GM21515 (cell line): ENCODE measurements at regions not wholly inside any gene's neighbourhood (a gene's known extent, or its start where the extent isn't known, plus 50 kb on each side); places are given as distances from the start of the nearest gene placed in this dataset.

Source experiments
- ATAC-seq: cut with Tn5 transposase; IDR thresholded peaks from one replicate; pipeline ENCODE4 v1.9.1; 2021; ENCODE audit not compliant: unreplicated experiment

DNA sequence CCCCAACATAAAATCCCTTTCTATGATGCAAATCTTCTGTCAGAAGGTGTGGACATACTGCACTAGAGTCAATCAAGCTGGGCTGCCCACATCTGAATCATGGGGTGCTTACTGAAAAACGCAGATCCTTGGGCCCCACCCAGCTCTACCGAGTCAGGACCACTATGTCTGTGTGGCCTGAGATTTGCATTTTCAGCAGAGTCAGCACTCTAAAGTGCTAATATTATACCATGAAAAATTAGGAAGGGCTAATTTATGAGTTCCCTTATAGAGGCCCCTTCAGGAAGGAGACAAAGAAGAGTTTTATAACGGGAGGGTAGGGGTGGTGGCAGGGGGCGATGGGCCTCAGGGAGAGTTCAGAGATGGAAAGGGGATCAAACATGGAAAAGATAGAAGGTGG, 163.3 kb upstream of the NABP1 start:
- no peak for ATAC-seq

DNA sequence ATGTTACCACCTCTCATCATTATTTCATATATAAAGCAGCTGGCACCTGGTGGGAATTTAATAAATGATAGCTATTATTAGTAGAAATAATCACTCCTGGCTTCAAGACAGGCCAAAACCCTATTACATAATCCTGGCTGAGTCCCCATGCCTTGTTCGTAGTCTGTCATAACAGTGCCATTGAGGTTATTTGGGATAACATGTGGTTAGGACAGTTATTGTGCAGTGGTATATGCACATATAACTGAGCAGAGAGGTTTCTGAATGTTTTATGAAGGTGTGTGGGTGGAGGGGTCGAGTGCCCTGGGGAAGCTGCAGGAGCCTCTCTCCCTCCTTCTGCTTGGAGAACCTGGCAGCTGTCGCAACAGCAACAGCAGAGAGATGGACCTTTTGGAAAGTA, 162.4 kb upstream of the NABP1 start:
- no peak for ATAC-seq

DNA sequence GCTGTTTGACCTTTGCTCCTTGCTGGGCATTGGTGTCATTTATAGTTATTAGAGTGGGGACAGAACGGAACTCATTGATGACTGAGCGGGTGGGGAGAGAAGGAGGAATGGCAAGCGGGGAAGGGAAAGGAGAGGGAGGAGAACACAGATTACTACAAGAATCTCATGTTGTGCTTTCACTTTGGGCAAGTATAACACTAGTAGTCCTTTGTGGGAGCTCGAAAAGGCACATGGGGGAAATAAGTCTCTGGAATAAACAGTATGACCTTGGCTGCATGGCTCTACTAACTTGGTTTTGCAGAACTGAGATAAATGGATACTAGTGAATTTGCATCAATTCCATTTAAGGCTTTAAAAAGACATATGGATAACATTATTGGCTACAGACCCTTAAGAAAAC, 161.7 kb upstream of the NABP1 start:
- no peak for ATAC-seq

DNA sequence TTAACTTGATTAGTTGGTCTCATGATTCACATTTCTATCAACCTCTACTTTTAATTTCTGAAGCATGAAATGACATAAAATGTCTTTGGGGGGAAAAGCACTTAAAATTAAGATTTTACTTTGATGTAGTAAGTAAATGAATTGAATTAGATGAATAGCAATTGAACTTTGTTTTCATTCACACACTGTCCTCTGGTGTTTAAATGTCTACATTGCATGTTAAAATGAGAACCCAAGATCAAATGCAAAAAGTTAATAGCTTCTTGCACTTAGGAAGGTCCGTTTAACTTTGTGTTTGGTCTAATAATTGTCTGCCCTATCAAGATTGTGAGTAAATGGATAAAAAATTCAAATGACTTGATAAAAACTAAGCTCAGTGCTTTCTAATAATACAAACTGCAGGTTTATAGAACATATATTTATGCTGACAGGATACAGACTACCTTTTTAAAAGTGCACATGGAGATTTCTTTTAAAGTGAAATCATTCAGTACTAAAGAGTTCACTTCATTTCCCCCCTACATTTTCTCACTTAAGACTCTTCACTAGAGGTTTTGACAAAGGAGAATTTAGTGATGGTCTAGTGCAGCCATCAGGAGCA, 156.2 kb upstream of the NABP1 start:
- no peak for ATAC-seq

DNA sequence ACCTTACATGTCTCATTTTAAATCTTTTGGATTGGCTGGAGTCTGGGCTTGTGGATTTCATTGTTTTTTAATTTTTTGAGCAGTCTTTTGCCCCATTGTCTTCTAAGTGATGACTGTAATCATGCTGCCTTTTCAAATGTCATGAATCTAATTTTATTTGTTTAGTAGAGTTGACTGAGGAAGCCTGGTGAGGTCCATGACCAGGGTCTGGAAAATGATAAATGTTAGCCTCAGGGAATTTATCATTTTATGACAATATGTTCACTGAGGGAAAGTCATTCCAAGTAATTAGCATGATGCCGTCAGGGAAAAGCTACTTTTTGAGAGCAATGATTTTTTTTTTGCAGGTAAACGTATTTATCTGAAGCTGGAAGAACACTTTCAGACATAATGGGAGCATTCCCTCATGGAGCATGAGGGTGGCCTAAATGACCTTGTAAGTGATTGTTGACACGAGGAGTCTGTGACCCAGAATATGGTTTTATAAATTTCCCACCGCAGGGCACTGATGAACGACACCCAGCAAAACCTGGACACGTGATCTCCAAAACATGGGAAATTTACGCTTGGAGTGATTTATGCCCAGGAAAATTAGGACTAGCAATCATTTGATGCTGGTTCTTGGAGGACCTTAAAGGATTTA, 155.3 kb upstream of the NABP1 start:
- no peak for ATAC-seq

DNA sequence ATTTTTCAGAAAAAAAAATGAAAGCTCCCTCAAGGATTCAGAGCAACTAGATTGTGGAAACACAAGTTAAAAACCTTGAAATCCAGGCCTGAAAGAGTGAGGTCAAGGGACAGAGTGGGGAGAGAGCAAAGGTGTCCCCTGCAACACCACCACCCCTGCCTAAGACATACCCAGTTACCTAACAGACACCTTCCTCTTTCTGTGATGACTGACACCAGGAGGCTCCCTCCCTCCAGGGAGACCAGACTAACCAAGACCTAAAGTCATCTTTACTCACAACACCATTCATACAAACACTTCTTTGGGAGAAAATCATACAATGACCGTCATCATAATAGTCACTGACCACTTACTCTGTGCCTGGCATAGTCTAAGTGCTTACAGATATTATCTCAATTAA, 151.8 kb upstream of the NABP1 start:
- no peak for ATAC-seq

DNA sequence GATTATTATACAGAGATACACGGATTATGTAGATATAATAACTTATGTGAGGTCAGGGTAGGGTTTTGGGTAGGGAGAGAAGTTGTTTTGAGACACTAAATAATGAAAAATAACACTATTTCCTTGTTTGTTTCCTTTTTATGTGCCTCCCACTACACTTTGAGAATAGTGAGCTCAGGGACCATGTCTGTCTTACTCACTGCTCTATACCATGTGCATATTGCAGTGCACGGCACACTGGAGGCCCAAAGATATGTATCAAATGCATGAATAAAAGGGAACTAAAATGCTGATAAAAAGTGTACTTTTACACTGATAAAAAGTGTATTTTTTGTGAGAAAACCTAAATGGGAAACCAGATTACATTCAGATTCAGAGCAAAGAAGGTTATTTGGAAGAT, 151.4 kb upstream of the NABP1 start:
- no peak for ATAC-seq

DNA sequence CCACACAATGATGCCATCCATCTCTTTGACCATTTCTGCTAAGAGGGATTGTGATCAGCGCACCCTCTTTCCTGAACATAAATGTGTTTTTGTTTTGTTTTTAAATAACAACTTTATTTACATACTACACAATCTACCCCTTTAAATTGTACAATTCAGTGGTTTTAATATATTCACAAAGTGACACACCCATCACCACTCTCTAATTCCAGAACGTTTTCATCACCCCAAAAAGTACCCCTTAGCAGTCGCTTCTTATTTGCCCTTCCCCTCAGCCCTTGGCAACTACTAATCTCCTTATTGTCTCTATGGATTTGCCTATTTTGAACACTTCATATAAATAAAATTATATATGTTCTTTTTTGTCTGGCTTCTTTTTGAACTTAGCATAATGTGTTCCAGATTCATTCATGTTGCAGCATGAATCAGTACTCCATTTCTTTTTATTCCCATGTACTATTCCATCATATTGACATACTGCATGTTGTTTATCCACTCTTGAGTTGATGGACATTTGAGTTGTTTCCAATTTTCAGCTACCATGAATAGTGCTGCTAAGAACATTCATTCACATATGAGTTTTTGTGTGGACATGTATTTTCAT, 150.9 kb upstream of the NABP1 start:
- ATAC-seq: no peak

DNA sequence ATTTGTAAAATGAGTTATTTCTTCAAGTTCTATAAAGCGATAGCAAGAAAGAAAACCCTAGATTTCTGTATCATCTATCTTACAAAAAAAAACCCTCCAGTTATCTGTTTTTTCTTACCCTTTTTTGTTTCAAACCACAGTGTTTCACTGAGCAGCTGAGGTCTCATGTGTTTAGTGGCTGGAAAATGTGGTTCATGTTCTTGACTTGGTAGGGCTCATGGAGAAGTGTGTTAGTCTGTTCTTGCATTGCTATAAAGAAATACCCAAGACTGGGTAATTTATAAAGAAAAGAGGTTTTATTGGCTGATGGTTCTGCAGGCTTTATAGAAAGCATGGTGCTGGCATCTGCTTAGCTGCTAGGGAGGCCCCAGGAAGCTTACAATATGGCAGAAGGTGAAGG, 147.3 kb upstream of the NABP1 start:
- ATAC-seq: no peak

DNA sequence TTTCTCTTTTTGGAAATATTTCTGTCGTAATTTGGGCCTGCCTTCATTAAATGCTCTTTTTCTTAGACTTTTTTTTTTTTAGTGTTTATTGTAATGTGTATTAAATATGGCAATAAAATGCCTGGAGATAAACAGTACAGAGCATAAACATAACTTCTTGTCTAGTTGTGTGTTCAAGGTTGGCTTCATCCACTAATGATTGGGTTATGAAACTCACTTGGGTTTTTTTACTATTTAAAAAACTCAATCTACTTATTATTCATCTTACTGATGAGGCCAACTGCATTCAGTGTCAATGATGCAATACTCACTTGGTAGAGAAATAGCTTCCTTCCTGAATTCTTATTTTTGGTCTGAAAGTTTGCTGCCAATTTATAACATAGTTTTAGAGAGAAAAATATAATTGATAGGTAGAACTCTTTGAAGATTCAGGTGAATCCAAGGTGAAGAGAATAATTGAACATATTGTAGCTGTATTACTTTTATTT, 144.2 kb upstream of the NABP1 start:
- no peak for ATAC-seq

DNA sequence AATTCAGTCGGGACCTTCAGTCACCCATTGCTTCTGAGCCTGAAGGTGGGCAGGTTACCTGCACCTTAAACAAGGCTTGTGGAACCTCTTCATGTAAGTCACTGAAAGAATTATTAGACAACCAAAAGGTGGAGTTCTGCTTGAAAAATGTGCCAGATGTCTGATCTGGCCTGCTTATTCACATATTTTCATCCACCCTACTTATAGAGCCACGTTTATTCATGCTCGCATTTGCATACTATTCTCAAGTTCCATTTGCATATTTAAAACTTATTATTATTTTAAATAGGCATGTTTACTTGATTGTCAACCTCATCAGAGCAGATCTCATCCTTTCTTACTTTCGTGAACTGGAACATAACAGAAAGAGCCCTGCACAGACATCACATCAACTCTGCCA, 140.0 kb upstream of the NABP1 start:
- ATAC-seq: no peak

DNA sequence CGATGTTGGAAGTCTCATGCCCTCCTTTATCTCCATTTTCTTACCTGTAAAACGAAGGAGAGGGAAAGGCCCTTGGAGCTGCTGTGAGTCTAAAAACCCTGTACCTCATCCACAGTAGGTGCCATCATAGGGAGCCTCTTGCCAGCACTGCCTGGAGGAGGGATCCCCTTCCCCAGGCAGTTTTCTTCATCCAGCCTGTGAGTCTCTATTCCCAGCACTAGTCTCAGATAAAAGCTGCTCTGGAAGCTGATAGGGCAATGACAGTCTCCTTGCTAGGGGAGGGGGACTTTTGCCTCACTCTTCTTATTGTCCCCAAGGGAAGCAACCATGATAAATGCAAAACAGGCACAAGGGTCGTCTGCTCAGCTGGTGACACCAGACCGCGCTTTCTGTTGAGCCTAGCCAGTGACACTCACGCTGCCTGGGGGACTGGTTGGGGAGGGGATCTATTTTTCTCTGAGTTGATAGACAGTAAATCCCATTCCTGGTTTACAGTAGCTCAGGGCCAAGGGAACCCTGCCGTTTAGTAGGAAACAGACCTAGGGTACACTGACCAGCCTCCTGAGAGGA, 139.5 kb upstream of the NABP1 start:
- no peak for ATAC-seq

DNA sequence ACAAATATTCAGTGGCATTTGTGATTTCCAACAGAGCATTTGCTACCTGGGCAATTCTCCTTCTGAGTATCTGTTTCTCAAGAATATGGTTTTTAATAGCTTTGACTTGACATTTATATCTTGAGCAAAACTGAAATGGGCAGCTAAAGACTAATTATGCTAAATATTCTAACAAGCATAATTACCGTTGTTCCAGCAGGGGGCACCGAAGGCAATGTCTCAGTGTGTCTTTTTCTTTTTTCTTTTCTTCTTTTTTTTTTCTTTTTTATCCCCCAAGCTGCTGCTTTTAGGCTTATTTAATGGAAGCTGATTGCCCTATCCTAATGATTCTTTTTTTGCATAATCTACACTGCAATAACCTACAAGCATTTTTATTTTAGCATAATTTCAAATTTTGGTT, 138.9 kb upstream of the NABP1 start:
- no peak for ATAC-seq

DNA sequence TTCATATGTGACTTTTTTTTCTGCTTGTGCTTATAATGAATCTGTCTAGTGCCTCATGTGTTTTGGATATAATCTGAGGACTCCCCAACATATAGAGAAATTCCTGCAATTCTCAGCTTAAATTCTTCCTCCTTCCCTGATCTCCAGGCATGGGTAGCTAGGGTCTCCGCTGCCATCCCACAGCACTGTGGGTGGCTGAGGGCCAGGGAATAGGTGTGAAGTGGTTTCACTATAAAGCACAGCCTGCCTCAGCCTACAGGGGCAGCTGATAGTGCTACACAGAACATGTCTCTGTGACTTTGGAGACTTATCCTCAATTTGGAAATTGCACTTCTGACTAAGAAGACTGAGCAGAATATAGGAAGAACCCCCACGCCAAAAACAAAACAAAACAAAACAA, 137.3 kb upstream of the NABP1 start:
- no peak for ATAC-seq

DNA sequence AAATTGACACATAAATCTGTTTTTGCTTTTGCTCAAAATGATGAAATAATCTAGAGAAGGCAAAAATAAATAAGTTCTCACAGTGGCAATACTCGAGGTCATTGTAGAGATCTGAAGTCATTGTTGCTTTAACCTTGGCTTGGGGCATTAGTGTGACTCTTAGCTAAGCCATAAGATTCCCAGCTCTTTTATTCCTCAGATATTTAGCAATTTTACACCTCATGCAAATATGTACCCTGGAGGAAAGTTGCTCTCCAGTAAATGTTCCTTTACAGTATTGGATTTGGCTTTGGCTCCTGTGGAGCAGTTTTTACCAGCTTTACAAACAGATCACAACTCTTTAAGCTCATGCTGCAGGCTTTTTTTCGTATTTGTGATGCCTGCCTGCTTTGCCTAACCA, 134.2 kb upstream of the NABP1 start:
- ATAC-seq: no peak

DNA sequence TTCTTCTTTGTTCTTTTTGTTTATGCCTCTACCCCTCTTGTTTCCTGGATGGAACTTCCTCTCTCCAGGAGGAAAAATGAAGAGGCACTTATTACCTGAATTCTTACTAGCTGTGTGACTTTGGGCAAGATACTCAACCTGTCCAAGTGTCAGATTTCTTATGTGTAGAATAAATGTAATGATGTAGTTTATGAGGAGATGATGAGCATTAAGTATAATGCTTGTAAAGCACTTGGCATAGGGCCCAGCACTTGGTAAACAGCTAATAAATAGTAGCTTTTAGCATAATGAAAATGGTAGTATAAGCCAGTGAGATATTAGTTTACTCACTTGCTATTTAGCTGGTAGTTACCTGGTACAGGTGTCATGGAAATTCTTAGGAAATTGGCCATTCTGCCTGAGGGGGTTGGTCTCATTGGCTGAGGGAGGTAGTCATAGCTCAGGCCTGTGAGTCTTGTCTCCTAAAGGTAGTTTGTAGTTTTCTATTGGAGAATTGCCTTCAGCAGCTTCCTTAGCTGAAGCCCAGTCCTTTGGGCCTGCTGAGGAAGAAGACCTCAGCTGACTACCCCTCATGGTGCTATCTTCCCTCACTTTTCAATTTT, 133.4 kb upstream of the NABP1 start:
- no peak for ATAC-seq

DNA sequence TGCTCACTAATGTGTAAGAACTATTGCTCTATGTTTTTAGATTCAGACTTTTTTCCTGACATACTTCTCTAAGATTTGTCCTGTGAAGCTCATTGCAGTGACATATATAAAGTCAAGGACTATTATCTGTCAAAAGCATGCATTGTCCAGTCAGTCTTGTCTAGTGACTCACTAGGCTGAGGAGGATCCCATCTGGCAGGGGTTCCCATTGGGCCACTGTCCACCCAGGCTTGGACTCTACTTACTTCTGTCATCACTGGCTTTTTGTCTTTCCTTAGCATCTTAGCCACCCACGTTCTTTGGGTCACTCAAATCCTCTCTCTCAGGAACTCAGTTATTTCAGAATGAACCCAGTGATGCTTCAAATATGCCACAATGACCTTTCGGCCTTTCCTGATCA, 132.6 kb upstream of the NABP1 start:
- ATAC-seq: no peak

DNA sequence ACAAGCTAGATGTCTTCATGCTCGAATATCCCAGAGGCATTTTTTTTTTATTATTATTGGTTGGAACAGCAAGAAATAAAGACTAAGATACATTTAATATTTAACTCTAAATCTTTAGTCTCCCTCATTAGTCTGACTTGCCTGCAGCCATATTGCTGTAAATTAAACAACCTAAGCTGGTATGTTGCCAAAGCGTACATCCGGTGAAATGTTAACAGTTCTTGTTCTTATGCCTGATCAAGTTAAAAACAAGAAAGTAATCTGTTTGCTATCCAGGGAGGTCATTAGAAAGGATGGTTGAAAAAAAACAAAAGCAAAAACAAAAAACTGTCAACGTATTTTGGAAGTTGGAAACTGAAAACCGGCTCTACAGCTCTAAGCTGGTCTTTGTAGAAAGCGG, 125.9 kb upstream of the NABP1 start:
- no peak for ATAC-seq

DNA sequence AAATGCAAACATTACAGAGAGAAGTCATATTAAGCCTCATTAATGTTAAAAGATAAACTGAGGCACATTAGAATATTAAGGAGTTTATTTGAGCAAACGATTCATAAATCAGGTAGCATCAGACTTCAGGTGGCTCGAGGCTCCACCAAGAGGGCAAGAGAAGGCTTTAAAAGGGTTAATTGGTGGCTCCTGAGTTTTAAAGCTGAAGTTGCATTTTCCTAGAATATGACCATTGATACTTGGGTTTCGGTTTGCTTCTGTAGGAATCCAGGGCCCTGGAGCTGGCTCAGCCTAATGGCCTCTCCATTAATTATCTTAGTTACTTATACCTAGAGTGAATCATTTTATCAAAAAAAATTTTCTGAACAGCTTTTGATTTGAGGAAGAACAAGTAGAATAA, 123.7 kb upstream of the NABP1 start:
- ATAC-seq: no peak

DNA sequence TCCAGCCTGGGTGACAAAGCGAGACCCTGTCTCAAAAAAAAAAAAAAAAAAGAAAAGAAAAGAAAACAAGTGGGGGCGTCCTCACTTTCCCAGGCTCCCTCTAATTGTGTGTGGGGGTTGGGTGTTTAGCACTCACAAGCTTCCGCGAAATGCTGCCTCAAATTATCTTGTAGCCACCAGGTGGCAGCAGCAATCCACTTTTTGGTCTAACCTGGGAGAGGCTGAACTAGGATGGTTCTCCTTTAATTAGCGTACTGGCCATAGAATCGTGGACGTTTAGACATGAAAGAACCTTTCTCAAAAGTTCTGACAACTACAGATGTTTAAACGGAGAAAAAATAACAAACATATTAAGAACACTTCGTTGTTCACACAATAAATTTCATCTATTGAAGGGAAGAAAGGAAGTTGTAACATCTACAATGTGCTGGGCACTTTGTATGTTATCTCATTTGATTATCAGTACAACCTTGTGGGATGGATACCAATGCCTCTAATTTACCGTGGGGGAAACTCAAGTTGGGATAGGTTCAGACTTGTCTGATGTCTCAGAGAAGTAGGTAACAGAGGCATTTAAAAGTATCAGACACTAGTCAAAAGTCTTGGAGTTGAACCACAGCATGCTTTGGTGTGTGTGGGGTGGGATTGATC, 122.7 kb upstream of the NABP1 start:
- peak; percentile 97 for ATAC-seq

DNA sequence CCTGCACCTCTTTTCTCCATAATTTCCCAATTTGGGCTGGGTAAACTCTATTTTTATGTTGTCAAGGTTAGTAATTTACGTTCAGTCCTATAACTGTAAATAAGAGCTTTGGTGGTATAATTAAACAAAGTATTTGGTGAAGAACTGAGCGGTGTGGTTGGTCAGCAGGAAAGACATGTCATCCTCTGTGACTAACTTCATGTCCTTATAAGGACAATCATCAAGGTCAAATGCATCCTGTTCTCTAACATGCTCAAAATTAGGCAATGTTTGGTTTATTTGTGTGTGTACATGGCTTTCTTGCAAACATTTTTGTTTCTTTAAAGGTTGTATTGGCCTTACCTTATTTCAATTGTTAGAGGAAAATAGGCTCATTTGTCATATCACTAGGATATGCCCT, 121.5 kb upstream of the NABP1 start:
- no peak for ATAC-seq

DNA sequence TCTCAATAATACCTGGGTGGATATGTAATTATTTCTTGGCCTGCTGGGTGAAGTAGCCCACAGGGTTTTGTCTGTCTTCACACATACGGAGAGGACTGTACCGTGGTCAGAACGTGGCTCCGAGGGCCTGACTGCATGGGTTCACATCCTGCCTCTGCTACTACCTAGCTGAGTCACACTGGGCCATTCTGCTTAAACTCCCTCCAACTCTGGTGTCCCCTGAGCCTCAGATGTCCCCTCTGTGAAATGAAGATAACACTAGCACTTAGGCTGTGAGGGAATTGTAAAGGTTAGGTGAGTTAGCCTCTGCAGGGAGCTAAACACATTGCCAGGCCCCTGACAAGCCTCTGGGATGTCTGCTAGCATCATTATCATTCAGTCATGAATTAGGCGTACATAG, 120.1 kb upstream of the NABP1 start:
- ATAC-seq: no peak
